Neural crest cell (in vitro differentiated cells): ENCODE measurements at regions not wholly inside any gene's neighbourhood (a gene's known extent, or its start where the extent isn't known, plus 50 kb on each side); places are given as distances from the start of the nearest gene placed in this dataset.
A peak's percentile ranks its signal among the peaks of the same experiment; 100 is the strongest.

Experiments
- DNase-seq: peaks from one replicate; pipeline ENCODE4 v3.0.0; 2021; ENCODE audit warnings: low read depth, mixed read lengths, low spot score
- H3K27ac Mint-ChIP-seq: one replicate; pipeline ENCODE4 v1.8.0; 2021; ENCODE audit warnings: mild to moderate bottlenecking, mixed read lengths; ENCODE audit not compliant: unreplicated experiment
- H3K27me3 Mint-ChIP-seq: 2 replicates; pipeline ENCODE4 v1.8.0; 2021; ENCODE audit warnings: low read depth, mild to moderate bottlenecking, mixed read lengths
- H3K36me3 Mint-ChIP-seq: 2 replicates; pipeline ENCODE4 v1.8.0; 2021; ENCODE audit warnings: low read depth, mild to moderate bottlenecking, mixed read lengths
- H3K4me1 Mint-ChIP-seq: 2 replicates; pipeline ENCODE4 v1.8.0; 2021; ENCODE audit warnings: mixed read lengths
- H3K4me3 Mint-ChIP-seq: one replicate; pipeline ENCODE4 v1.8.0; 2021; ENCODE audit warnings: mild to moderate bottlenecking, mixed read lengths
- H3K9me3 Mint-ChIP-seq: 2 replicates; pipeline ENCODE4 v1.8.0; 2021; ENCODE audit warnings: mixed read lengths
- TF ChIP-seq, protein P1 (sequence below): fragments of 200-600 bp; sonication (generic); conservative IDR thresholded peaks from 2 replicates; pipeline ENCODE4 v1.5.0; 2021; ENCODE audit warnings: antibody characterized with exemption, mild to moderate bottlenecking

DNA sequence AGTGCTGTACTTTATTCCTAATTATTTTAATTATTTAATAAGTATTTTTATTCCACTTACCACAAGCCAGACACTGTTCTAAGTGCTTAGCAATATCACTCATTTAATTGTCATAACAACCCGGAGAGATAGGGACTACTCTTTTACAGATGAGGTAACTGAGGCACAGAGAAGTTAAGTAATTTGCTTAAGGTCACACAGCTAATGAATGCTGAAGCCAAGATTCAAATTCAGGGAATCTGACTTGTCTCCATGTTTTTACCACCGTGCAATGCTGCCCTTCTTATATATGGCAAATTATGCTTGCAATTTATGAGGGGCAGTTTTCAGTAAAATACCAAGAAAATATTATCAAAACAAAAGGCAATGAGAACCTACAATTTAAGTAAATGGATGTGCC lies 168.4 kb upstream of the KIF2A start:
- Mint-ChIP-seq H3K36me3 (no peaks in the 10 kb centered on the region), H3K4me3 (no peak overlapping the region), H3K9me3 (no peaks in the 10 kb centered on the region), H3K27ac (no peak overlapping the region), H3K27me3 (peaks cover 5% of the 10 kb centered on the region), H3K4me1 (no peaks in the 10 kb centered on the region)
- DNase-seq = no peak
- TF ChIP-seq, protein P1, sequence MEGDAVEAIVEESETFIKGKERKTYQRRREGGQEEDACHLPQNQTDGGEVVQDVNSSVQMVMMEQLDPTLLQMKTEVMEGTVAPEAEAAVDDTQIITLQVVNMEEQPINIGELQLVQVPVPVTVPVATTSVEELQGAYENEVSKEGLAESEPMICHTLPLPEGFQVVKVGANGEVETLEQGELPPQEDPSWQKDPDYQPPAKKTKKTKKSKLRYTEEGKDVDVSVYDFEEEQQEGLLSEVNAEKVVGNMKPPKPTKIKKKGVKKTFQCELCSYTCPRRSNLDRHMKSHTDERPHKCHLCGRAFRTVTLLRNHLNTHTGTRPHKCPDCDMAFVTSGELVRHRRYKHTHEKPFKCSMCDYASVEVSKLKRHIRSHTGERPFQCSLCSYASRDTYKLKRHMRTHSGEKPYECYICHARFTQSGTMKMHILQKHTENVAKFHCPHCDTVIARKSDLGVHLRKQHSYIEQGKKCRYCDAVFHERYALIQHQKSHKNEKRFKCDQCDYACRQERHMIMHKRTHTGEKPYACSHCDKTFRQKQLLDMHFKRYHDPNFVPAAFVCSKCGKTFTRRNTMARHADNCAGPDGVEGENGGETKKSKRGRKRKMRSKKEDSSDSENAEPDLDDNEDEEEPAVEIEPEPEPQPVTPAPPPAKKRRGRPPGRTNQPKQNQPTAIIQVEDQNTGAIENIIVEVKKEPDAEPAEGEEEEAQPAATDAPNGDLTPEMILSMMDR = no peak

DNA sequence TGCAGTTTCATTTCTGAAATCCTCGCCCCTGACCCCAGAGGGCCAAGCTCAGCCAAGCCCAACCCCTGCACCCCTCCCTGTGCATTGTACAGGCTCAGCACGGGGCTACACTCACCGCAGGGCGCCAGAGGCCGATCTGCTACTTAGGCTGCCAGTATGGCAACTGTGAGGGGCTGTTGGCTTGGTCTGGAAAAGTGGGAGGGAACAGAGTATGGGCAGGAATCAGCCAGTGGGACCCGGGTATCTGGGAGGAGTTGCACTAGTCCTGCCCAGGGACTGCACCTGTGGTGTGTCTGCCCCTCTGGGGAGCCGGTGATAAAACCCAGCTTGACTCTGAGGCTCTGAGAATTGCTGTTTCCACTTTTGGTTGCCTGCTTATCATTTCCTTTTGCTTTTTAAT lies 167.4 kb upstream of the KIF2A start:
- no peak overlapping the region for H3K4me3 Mint-ChIP-seq
- TF ChIP-seq, protein P1 = no peak
- H3K27ac Mint-ChIP-seq = no peak overlapping the region
- H3K9me3 Mint-ChIP-seq = no peaks in the 10 kb centered on the region
- DNase-seq = no peak
- H3K4me1 Mint-ChIP-seq = peaks cover 3% of the 10 kb centered on the region
- no peaks in the 10 kb centered on the region for H3K36me3 Mint-ChIP-seq
- peaks cover 6% of the 10 kb centered on the region for H3K27me3 Mint-ChIP-seq

DNA sequence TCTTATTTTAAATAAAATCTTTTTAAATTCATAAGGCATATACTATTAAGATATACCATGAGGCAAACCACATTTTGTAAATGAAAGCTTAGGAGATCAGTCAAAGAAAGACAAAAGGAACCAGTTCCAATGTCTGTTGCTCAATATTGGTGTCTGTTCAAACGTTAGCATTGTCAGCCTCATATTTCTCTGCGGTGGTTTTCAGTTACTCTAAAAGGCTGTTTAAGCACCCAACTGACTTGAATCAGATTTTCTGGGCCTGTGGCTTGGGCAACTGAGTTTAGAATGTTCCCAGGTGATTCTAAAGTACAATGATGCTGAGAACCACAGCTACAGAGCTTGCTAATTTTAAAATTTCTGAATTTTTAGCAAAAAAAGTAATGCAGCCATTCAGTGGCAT lies 166.3 kb upstream of the KIF2A start:
- Mint-ChIP-seq H3K9me3 (no peaks in the 10 kb centered on the region), H3K4me3 (no peak overlapping the region), H3K36me3 (no peaks in the 10 kb centered on the region), H3K27ac (no peak overlapping the region), H3K27me3 (peaks cover 18% of the 10 kb centered on the region), H3K4me1 (peaks cover 6% of the 10 kb centered on the region)
- no peak for DNase-seq
- TF ChIP-seq, protein P1 = no peak

DNA sequence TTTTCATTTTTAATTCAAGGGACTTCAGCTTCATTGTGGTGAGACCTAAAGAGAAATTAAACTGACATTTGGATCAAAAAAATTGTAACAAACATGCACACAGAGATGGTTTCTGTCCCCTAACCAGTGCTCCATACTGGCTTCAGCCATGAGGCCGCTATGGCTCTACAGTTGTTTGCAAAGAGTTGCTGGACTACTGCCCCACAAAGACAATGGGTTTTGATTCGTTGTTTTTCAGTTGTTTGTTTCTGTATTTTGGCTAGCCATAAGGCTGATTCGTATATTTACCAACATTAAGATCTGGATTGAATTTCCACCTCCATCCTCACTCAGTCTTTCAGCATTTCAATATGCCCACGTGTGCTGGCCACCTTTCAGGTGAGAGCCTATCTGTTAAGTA lies 163.7 kb upstream of the KIF2A start:
- Mint-ChIP-seq H3K4me3 (no peak overlapping the region), H3K36me3 (no peaks in the 10 kb centered on the region), H3K27me3 (peaks cover 25% of the 10 kb centered on the region), H3K9me3 (no peaks in the 10 kb centered on the region), H3K27ac (no peak overlapping the region), H3K4me1 (peaks cover 6% of the 10 kb centered on the region)
- TF ChIP-seq, protein P1 = no peak
- DNase-seq = no peak

DNA sequence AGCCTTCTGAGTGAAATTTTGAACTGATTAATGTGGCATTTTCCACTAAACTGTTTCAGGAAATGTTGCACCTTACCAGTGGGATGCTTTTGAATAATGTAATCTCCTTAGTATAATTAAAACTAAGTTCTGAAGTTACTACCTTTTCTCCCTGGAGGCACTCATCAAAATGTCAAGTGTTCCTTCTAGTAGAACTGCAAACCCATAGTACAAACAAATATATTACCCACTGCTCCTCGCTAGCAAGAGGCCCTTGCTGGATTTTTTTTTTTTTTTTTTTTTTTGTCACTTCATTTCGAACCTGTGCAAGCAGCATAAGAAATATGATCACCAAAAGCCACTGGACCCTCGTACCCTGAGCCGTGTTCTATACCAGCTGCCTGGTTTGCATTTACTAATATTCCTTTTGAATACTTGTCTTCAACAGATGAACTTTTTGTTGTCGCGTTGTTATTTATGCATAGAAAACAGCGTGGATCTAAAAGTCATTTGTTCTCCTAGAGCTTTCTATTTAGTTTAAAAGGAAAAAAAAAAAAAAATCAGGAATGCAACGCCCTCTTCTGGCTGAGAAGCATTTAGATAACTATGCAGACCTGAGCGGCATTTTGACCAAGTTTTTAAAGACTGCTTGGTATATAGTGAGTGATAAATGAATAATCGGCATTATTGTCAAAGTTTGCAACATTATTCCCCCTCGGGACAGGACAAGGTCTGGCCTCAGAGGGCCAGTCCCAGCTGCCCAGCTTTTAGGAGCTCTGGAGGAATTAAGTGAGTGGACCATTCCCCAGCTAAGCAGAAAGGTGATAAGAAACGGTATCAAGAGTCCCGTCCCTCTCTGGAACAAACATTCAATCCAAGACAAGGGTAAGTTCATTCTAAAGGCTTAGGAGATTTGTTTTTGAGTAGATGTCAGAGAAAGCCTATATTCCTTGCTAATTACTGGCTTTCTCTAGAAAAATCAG lies 162.5 kb upstream of the KIF2A start:
- Mint-ChIP-seq H3K9me3 (no peaks in the 10 kb centered on the region), H3K27me3 (peaks cover 25% of the 10 kb centered on the region), H3K4me3 (no peak overlapping the region), H3K27ac (no peak overlapping the region), H3K4me1 (peaks cover 6% of the 10 kb centered on the region), H3K36me3 (no peaks in the 10 kb centered on the region)
- no peak for DNase-seq
- TF ChIP-seq, protein P1 = peak; percentile 75
